ENCODE measurements at regions not wholly inside any gene's neighbourhood (a gene's known extent, or its start where the extent isn't known, plus 50 kb on each side); places are given as distances from the start of the nearest gene placed in this dataset.

DNA sequence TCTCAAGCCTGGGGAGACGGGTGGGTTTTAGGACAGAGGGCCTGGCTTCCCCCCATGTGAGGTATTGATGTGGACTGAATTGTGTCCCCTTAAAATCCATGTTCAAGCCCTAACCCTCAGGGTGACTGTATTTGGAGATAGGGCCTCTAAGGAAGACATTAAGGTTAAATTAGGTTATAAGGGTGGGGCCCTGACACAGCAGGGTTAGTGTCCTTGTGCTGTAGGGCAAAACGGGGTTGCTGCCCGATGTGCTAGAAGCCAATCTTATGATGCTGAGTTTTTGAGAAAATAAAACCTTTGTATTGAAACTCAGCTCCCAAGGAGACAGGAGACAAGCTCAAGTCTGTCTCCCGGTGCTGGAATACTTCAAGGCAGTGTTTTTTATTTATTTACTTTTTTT is 71.1 kb upstream of the NUP50 start:
- Histone ChIP-seq H3K27ac (ENCODE audit: low read depth in 2 of 2, low read length in 1 of 2) (no peak overlapping the region), H3K4me3 (ENCODE audit: low read depth in 1 of 2, low read length in 2 of 2) (no peak overlapping the region), H3K36me3 (ENCODE audit: control insufficient read depth in 2 of 2, insufficient read depth in 2 of 2, low read length in 1 of 2) (no peaks in the 10 kb centered on the region), H3K4me1 (ENCODE audit: control insufficient read depth in 2 of 2, insufficient read depth in 2 of 2, low read length in 1 of 2) (no peaks in the 10 kb centered on the region), H3K9me3 (ENCODE audit: control insufficient read depth in 2 of 2, insufficient read depth in 1 of 2, low read depth in 1 of 2, low read length in 1 of 2) (peaks cover 0 to 6% of the 10 kb centered on the region in 2 donors), H3K27me3 (ENCODE audit: control insufficient read depth in 1 of 2, insufficient read depth in 2 of 2, low read length in 2 of 2) (peaks cover 0 to 4% of the 10 kb centered on the region in 2 donors)
- WGBS, 2 donors, result 93 to 95% methylated on average over 4 of the region's 4 CpGs

- Histone ChIP-seq H3K36me3 (ENCODE audit: control insufficient read depth in 2 of 2, insufficient read depth in 2 of 2, low read length in 1 of 2) (no peaks in the 10 kb centered on the region), H3K4me3 (ENCODE audit: low read depth in 1 of 2, low read length in 2 of 2) (no peak overlapping the region), H3K27me3 (ENCODE audit: control insufficient read depth in 1 of 2, insufficient read depth in 2 of 2, low read length in 2 of 2) (peaks cover 0 to 4% of the 10 kb centered on the region in 2 donors), H3K27ac (ENCODE audit: low read depth in 2 of 2, low read length in 1 of 2) (no peak overlapping the region), H3K9me3 (ENCODE audit: control insufficient read depth in 2 of 2, insufficient read depth in 1 of 2, low read depth in 1 of 2, low read length in 1 of 2) (peaks cover 0 to 6% of the 10 kb centered on the region in 2 donors), H3K4me1 (ENCODE audit: control insufficient read depth in 2 of 2, insufficient read depth in 2 of 2, low read length in 1 of 2) (no peaks in the 10 kb centered on the region)
- WGBS, 2 donors, result 53 to 57% methylated on average over 9 of the region's 9 CpGs
Measured at GRCh38 chr22:45093609-45094008, 70.1 kb upstream of the NUP50 start.

DNA sequence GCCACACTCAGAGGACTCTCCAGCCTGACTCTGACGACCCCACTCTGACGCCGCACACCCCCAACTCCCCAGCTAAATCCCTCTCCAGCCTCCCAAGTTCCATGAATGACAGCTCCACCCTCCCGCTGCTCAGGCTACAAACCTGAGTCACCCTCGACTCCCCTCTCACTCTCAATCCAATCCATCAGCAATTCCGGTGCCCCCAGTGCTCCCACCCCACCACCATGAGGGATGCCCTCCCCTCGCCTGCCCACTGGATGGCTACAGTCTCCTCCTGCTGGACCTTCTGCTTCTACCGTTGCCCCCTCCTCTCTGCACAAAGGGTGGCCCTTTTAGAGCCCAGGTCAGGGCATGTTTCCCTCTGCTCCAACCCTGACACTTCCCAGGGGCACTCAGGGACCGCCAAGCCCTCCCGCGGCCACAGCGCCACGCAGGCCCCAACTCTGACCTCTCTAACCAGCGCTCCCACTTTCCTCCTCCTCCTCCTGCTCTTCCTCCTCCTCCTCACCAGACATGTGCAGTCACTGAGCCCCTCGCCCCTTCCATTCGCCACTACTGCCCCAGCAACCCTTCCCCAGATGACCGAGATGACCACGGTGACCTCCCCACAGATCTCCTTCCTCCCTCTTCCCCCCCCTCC is 69.5 kb upstream of the NUP50 start:
- no peak overlapping the region for H3K4me3 ChIP-seq (ENCODE audit: low read depth in 1 of 2, low read length in 2 of 2)
- WGBS, 2 donors, result 72 to 74% methylated on average over 18 of the region's 18 CpGs
- no peaks in the 10 kb centered on the region for H3K4me1 ChIP-seq (ENCODE audit: control insufficient read depth in 2 of 2, insufficient read depth in 2 of 2, low read length in 1 of 2)
- H3K27me3 ChIP-seq (ENCODE audit: control insufficient read depth in 1 of 2, insufficient read depth in 2 of 2, low read length in 2 of 2), result peaks cover 0 to 4% of the 10 kb centered on the region in 2 donors
- no peaks in the 10 kb centered on the region for H3K36me3 ChIP-seq (ENCODE audit: control insufficient read depth in 2 of 2, insufficient read depth in 2 of 2, low read length in 1 of 2)
- H3K9me3 ChIP-seq (ENCODE audit: control insufficient read depth in 2 of 2, insufficient read depth in 1 of 2, low read depth in 1 of 2, low read length in 1 of 2), result peaks cover 0 to 6% of the 10 kb centered on the region in 2 donors
- no peak overlapping the region for H3K27ac ChIP-seq (ENCODE audit: low read depth in 2 of 2, low read length in 1 of 2)

DNA sequence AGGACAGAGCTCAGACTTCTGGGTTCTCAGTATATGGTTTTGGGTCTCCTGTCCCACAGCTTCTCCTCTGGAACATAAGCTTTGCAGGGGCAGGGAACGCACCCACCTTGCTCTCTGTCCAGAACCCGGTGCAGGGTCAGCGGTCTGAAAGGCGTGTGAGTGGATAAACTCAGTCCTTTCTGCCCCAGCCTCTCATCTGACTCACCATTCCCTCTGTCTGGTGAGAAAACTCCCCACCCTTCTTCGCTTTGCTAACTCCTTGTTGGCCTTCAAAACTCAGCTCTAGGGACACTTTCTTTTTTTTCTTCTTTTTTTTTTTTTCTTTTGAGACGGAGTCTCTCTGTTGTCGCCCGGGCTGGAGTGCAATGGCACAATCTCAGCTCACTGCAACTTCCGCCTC is 68.9 kb upstream of the NUP50 start:
- Histone ChIP-seq H3K36me3 (ENCODE audit: control insufficient read depth in 2 of 2, insufficient read depth in 2 of 2, low read length in 1 of 2) (no peaks in the 10 kb centered on the region), H3K27me3 (ENCODE audit: control insufficient read depth in 1 of 2, insufficient read depth in 2 of 2, low read length in 2 of 2) (peaks cover 0 to 4% of the 10 kb centered on the region in 2 donors), H3K27ac (ENCODE audit: low read depth in 2 of 2, low read length in 1 of 2) (no peak overlapping the region), H3K4me3 (ENCODE audit: low read depth in 1 of 2, low read length in 2 of 2) (no peak overlapping the region), H3K4me1 (ENCODE audit: control insufficient read depth in 2 of 2, insufficient read depth in 2 of 2, low read length in 1 of 2) (no peaks in the 10 kb centered on the region), H3K9me3 (ENCODE audit: control insufficient read depth in 2 of 2, insufficient read depth in 1 of 2, low read depth in 1 of 2, low read length in 1 of 2) (peaks cover 0 to 6% of the 10 kb centered on the region in 2 donors)
- WGBS, 2 donors, result 78 to 85% methylated on average over 9 of the region's 9 CpGs

GRCh38 chr22:45096256-45096907 is 67.3 kb upstream of the NUP50 start:
- no peaks in the 10 kb centered on the region for H3K4me1 ChIP-seq (ENCODE audit: control insufficient read depth in 2 of 2, insufficient read depth in 2 of 2, low read length in 1 of 2)
- H3K4me3 ChIP-seq (ENCODE audit: low read depth in 1 of 2, low read length in 2 of 2), result no peak overlapping the region
- WGBS, 2 donors, result 24 to 25% methylated on average over 7 of the region's 7 CpGs
- H3K9me3 ChIP-seq (ENCODE audit: control insufficient read depth in 2 of 2, insufficient read depth in 1 of 2, low read depth in 1 of 2, low read length in 1 of 2), result peaks cover 0 to 6% of the 10 kb centered on the region in 2 donors
- no peaks in the 10 kb centered on the region for H3K36me3 ChIP-seq (ENCODE audit: control insufficient read depth in 2 of 2, insufficient read depth in 2 of 2, low read length in 1 of 2)
- peaks cover 0 to 2% of the 10 kb centered on the region in 2 donors for H3K27me3 ChIP-seq (ENCODE audit: control insufficient read depth in 1 of 2, insufficient read depth in 2 of 2, low read length in 2 of 2)
- no peak overlapping the region for H3K27ac ChIP-seq (ENCODE audit: low read depth in 2 of 2, low read length in 1 of 2)

GRCh38 chr22:45097061-45097460 is 66.7 kb upstream of the NUP50 start:
- H3K9me3 ChIP-seq (ENCODE audit: control insufficient read depth in 2 of 2, insufficient read depth in 1 of 2, low read depth in 1 of 2, low read length in 1 of 2), result peaks cover 0 to 6% of the 10 kb centered on the region in 2 donors
- H3K36me3 ChIP-seq (ENCODE audit: control insufficient read depth in 2 of 2, insufficient read depth in 2 of 2, low read length in 1 of 2), result no peaks in the 10 kb centered on the region
- WGBS, 2 donors, result 90 to 91% methylated on average over 3 of the region's 3 CpGs
- H3K4me3 ChIP-seq (ENCODE audit: low read depth in 1 of 2, low read length in 2 of 2), result no peak overlapping the region
- peaks cover 0 to 2% of the 10 kb centered on the region in 2 donors for H3K27me3 ChIP-seq (ENCODE audit: control insufficient read depth in 1 of 2, insufficient read depth in 2 of 2, low read length in 2 of 2)
- H3K27ac ChIP-seq (ENCODE audit: low read depth in 2 of 2, low read length in 1 of 2), result no peak overlapping the region
- no peaks in the 10 kb centered on the region for H3K4me1 ChIP-seq (ENCODE audit: control insufficient read depth in 2 of 2, insufficient read depth in 2 of 2, low read length in 1 of 2)

DNA sequence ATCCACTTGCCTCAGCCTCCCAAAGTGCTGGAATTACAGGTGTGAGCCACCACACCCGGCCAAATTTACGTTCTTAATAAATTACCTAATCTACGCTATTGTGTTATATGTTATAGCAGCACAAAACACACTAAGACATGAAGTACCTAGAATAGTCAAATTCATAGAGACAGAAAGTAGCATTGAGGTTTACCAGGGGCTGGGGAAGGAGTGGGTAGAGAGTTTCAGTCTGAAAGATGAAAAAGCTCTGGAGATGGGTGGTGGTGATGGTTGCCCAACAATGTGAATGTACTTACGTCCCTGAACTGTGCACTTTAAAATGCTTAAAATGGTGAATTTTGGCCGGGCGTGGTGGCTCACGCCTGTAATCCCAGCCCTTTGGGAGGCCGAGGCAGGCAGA is 65.7 kb upstream of the NUP50 start:
- no peaks in the 10 kb centered on the region for H3K4me1 ChIP-seq (ENCODE audit: control insufficient read depth in 2 of 2, insufficient read depth in 2 of 2, low read length in 1 of 2)
- H3K4me3 ChIP-seq (ENCODE audit: low read depth in 1 of 2, low read length in 2 of 2), result no peak overlapping the region
- H3K27me3 ChIP-seq (ENCODE audit: control insufficient read depth in 1 of 2, insufficient read depth in 2 of 2, low read length in 2 of 2), result peaks cover 0 to 2% of the 10 kb centered on the region in 2 donors
- peaks cover 0 to 3% of the 10 kb centered on the region in 2 donors for H3K9me3 ChIP-seq (ENCODE audit: control insufficient read depth in 2 of 2, insufficient read depth in 1 of 2, low read depth in 1 of 2, low read length in 1 of 2)
- WGBS, 2 donors, result 86 to 89% methylated on average over 8 of the region's 8 CpGs
- no peaks in the 10 kb centered on the region for H3K36me3 ChIP-seq (ENCODE audit: control insufficient read depth in 2 of 2, insufficient read depth in 2 of 2, low read length in 1 of 2)
- H3K27ac ChIP-seq (ENCODE audit: low read depth in 2 of 2, low read length in 1 of 2), result no peak overlapping the region

- Histone ChIP-seq H3K4me1 (ENCODE audit: control insufficient read depth in 2 of 2, insufficient read depth in 2 of 2, low read length in 1 of 2) (no peaks in the 10 kb centered on the region), H3K27ac (ENCODE audit: low read depth in 2 of 2, low read length in 1 of 2) (no peak overlapping the region), H3K36me3 (ENCODE audit: control insufficient read depth in 2 of 2, insufficient read depth in 2 of 2, low read length in 1 of 2) (no peaks in the 10 kb centered on the region), H3K9me3 (ENCODE audit: control insufficient read depth in 2 of 2, insufficient read depth in 1 of 2, low read depth in 1 of 2, low read length in 1 of 2) (no peaks in the 10 kb centered on the region), H3K4me3 (ENCODE audit: low read depth in 1 of 2, low read length in 2 of 2) (no peak overlapping the region), H3K27me3 (ENCODE audit: control insufficient read depth in 1 of 2, insufficient read depth in 2 of 2, low read length in 2 of 2) (no peaks in the 10 kb centered on the region)
- WGBS, 2 donors, result 71 to 82% methylated on average over 9 of the region's 9 CpGs
Measured at GRCh38 chr22:45099961-45100360, 63.8 kb upstream of the NUP50 start.

- no peaks in the 10 kb centered on the region for H3K9me3 ChIP-seq (ENCODE audit: control insufficient read depth in 2 of 2, insufficient read depth in 1 of 2, low read depth in 1 of 2, low read length in 1 of 2)
- no peak overlapping the region for H3K4me3 ChIP-seq (ENCODE audit: low read depth in 1 of 2, low read length in 2 of 2)
- no peaks in the 10 kb centered on the region for H3K4me1 ChIP-seq (ENCODE audit: control insufficient read depth in 2 of 2, insufficient read depth in 2 of 2, low read length in 1 of 2)
- no peaks in the 10 kb centered on the region for H3K27me3 ChIP-seq (ENCODE audit: control insufficient read depth in 1 of 2, insufficient read depth in 2 of 2, low read length in 2 of 2)
- no peaks in the 10 kb centered on the region for H3K36me3 ChIP-seq (ENCODE audit: control insufficient read depth in 2 of 2, insufficient read depth in 2 of 2, low read length in 1 of 2)
- 40 to 42% methylated on average over 18 of the region's 18 CpGs for WGBS, 2 donors
- H3K27ac ChIP-seq (ENCODE audit: low read depth in 2 of 2, low read length in 1 of 2), result no peak overlapping the region
Measured at GRCh38 chr22:45101515-45102227, 62.1 kb upstream of the NUP50 start.
